GM13976 (cell line): ENCODE measurements at regions not wholly inside any gene's neighbourhood (a gene's known extent, or its start where the extent isn't known, plus 50 kb on each side); places are given as distances from the start of the nearest gene placed in this dataset.
"Not testable (repeated sequence)": the region's sequence is repeated elsewhere in the genome, so short reads cannot be mapped to it uniquely, and the experiment has no call there.

Experiments
- DNase-seq: peaks from one replicate; pipeline ENCODE4 v3.0.0; 2012; ENCODE audit warnings: low spot score
- CTCF ChIP-seq: IDR thresholded peaks from 2 replicates; pipeline ENCODE4 v1.5.1; 2012; ENCODE audit warnings: borderline replicate concordance, mild to moderate bottlenecking; ENCODE audit not compliant: insufficient read depth; ENCODE audit errors: extremely low read depth, missing control alignments, control extremely low read depth
- in situ Hi-C: fragments of 300-500 bp; cut with MboI; formaldehyde crosslinking; loops from one replicate; pipeline ENCODE4 v1.12.0; 2022; ENCODE audit warnings: low sequenced_read_pairs, mixed read lengths, inconsistent platforms; ENCODE audit not compliant: unreplicated experiment

GRCh38 chr6:114886670-114887436 lies 544.0 kb upstream of the HS3ST5 start:
- TF ChIP-seq CTCF = no peak
- in situ Hi-C loops = no loop called here
- DNase-seq = no peak

- no peak for DNase-seq
- no peak for TF ChIP-seq CTCF
- in situ Hi-C loops = no loop called here
These were observed 536.9 kb upstream of the HS3ST5 start for GRCh38 chr6:114879693-114880092.

GRCh38 chr6:114878091-114878490 lies 535.3 kb upstream of the HS3ST5 start:
- DNase-seq = no peak
- TF ChIP-seq CTCF = no peak
- in situ Hi-C loops = no loop called here

- in situ Hi-C loops = no loop called here
- no peak for TF ChIP-seq CTCF
- DNase-seq = no peak
These were observed 531.6 kb upstream of the HS3ST5 start for GRCh38 chr6:114874410-114874809.

- DNase-seq, in situ Hi-C loops: not testable (repeated sequence)
These were observed 522.7 kb upstream of the HS3ST5 start for GRCh38 chr6:114865506-114865905.

GRCh38 chr6:114863610-114864009 lies 520.8 kb upstream of the HS3ST5 start:
- no peak for DNase-seq
- in situ Hi-C loops = no loop called here
- TF ChIP-seq CTCF = no peak

GRCh38 chr6:114862819-114863218 lies 520.0 kb upstream of the HS3ST5 start:
- in situ Hi-C loops = no loop called here
- no peak for TF ChIP-seq CTCF
- no peak for DNase-seq
